Stimulated activated CD4-positive, alpha-beta T cell treated with anti-CD3 and anti-CD28 coated beads, Interleukin-15, amount 100 ng/mL, for 48 hours (primary cell): ENCODE measurements at regions not wholly inside any gene's neighbourhood (a gene's known extent, or its start where the extent isn't known, plus 50 kb on each side); places are given as distances from the start of the nearest gene placed in this dataset.
"Not testable (repeated sequence)": the region's sequence is repeated elsewhere in the genome, so short reads cannot be mapped to it uniquely, and the experiment has no call there.

Experiments
- DNase-seq, 2 donors: peaks; one replicate each; pipeline ENCODE4 v3.0.0-alpha.2; 2020; ENCODE audit warnings: low read depth in 2 of 2

DNA sequence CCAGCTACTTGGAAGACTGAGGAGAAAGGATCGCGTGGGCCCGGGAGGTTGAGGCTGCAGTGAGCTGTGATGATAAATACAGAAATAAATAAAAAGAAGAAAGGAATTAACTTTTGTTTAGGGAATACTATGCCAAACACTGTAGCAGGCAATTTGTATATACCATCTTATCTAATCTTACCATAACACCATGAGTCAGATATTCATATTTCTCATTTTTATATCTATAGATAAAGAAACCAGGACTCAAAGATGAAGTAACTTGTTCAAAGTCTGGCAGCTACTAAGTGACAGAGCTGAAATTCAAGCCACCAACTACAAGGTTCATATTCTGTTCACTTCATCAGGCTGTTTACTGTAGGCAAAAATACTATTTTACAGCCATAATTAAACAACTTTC lies 119.2 kb upstream of the SLC39A10 start:
- DNase-seq, result no peak

DNA sequence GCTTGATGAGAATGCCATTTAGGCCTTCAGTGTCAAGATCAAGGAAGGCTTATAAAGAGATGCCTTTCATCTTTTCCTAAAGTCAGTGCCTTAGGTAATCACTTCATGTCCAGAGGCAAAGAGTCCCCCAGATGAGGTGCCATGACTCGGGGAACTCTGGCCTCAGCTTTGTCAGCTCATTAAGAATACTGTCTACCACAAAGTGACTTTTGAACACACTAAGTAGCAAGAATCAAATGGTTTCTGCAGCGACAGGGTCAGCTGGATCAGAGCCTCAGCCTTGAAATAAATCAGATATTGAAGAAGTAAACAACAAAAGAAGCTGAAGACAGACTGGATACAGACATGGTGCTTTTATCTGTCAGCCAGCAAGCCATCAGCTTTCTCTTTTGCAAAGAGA lies 120.1 kb upstream of the SLC39A10 start:
- no peak for DNase-seq

GRCh38 chr2:195535911-195536522 lies 121.0 kb upstream of the SLC39A10 start:
- DNase-seq, result peak; percentile 53 to 66

DNA sequence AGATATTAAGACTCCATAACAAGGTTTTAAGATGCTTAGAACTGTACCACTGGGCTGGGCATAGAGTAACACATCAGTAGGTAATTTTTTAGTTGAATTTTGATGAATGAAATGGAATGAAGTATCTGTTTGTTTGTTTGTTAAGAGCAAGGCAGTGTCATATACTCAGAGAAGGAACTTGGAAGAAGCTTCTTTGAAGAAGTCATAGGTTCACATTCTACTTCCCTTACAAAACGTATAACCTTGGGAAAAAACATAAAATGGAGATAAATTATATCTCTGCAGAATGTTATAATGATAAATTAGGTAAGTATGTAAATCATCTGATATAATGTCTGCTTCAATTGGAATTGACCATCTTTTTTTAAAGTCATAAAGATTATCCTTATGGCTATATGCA lies 122.1 kb upstream of the SLC39A10 start:
- DNase-seq, result no peak

- DNase-seq, result peak; percentile 57 to 66
Observed at GRCh38 chr2:195533771-195534642, 123.0 kb upstream of the SLC39A10 start.

DNA sequence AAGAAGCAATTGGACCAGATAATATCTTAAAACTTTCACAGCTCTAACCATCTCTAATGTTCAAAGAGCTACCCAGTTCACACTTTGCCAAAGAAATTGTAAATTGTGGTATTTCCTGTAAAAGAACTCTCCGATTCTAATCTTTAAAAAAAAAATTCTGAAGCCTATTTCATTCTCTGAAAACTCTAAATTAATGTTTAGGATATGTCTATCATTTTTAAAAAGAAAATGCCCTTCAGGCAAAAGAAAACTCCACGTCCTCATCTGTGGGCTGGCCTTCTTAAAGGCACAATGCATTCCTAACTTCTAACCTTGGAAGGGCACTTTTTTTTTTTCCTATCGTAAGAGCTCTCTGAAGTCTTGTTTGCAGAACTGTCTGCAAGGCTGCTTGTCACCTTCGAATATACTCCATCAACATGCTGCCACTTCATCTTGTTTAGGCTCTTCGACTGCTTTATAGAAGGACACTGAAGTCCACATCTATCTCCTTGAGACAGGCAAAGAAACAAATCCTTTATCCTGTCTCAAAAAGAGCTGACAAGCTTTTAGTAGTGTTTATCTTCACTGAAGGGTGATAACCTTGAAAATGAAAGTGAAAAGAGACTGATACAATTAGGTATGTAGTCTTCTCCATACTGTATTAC lies 124.3 kb upstream of the SLC39A10 start:
- no peak for DNase-seq

- DNase-seq, result no peak
Observed at GRCh38 chr2:195532255-195532627, 124.8 kb upstream of the SLC39A10 start.

GRCh38 chr2:195531754-195532153 lies 125.3 kb upstream of the SLC39A10 start:
- DNase-seq, result no peak

GRCh38 chr2:195523242-195523641 lies 133.8 kb upstream of the SLC39A10 start:
- not testable (repeated sequence) for DNase-seq

DNA sequence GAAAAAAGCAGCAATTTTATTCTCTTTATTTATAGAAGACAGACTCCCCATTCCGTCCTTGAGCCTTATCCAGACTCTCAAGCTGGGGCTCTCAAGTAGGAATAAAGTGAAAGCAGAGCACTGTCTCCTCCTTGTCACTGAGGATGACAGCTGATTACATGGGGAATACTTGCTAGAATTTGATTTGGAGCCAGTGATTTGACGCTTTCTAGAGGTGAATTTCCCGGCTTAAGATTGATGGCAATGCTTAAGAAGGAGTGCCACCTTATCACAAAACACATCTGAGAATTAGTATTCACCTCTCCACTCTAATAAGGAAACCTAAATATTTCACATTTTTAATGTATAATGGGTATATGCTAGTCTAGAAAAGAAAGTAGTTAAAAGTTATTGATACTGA lies 135.4 kb upstream of the SLC39A10 start:
- DNase-seq, result no peak

DNA sequence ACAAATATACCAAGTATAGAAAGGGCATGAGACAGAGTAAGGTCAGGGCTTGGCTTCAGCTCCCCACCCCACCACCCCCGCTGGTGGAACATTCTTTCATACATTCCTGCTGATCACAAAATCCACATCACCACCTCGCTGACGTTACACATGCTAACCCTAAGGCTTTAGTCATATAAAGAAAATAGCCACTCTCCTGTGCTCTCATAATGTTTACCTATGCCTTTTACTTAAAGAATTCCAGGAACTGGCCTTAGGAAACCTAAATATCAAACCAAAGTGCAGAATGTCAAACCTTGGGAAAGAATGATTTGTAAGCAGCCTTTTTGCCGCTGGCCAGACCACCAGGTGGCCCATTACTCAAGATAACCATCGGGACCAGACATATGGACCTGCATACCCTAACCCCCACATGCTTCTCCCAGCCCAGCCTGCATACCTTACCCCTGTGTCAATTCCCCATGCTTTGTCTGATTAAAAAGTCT lies 136.3 kb upstream of the SLC39A10 start:
- DNase-seq, result no peak

GRCh38 chr2:195515551-195515950 lies 141.5 kb upstream of the SLC39A10 start:
- no peak for DNase-seq

DNA sequence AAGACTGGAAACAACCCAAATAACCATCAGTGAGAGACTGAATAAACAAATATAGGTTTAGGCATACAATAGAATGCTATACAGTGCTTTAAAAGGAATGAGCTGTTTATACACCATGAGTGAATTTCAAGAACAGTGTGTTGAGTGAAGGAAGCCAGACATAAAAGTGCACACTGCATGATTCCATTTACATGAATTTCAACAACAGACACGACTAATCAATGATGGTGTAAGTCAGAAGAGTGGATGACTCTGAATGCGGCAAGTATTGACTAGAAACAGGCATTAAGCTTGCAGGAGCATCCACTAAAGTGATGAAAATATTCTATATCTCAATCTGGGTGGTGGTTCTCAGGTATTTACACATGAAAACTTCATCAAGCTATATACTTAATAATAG lies 142.7 kb upstream of the SLC39A10 start:
- DNase-seq, result no peak

- no peak for DNase-seq
Observed at GRCh38 chr2:195513119-195513518, 143.9 kb upstream of the SLC39A10 start.

DNA sequence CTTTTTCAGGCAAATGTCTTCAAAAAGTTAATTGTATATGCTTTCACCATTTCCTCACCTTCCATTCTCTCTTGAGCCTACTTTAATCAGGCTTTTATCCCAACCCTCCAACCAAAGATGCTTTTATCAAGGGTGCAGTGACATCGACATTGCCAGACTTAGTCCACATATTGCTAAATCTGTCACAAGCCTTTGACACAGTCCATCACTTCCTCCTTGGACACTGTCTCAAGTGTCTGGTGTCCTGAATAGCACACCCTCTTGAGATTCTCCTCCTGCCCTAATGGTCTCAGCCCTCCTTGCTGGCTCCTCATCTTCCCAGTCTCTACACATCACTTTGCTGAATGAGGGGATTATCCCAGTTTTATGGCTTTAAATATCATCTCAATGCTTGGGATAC lies 147.5 kb upstream of the SLC39A10 start:
- no peak for DNase-seq

DNA sequence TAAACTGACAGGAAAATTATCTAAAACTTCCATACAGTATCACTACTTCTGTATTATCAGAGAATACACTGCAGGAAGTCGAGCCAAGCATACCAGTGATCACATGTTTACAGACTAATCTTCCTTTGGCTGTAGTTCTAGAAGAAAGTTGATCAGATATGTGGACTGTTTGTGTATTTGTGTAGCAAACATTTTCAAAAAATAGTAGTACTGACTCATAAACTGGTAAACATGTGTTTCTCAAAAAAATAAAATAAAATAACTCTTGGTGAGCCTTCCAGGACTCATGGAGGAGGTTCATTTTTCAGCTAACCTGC lies 148.9 kb upstream of the SLC39A10 start:
- no peak for DNase-seq

DNA sequence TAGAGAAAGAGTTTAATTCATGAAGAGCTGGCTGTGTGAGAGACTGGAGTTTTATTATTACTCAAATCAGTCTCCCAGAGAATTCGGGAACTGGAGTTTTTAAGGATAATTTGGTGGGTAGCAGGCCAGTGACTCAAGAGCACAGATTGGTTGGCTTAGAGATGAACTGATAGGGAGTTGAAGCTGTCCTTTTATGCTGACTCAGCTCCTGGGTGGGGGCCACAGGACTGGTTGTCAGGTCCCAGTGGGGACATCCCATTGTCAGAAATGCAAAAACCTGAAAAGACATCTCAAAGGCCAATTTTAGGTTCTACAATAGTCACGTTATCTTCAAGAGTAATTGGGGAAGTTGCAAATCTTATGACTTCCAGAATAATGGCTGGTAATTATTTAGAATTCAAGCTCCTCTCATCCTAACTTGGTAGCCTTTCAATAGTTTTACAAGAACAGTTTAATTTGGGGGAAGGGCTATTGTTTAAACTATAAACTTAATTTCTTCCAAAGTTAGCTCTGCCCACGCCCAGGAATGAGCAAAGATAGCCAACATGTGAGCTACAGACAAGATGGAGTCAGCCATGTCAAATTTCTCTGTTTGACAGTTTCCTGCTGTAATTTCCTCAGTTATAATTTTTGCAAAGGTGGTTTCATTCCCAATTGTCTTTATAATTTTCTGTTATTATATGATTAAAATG lies 149.4 kb upstream of the SLC39A10 start:
- DNase-seq, result no peak

DNA sequence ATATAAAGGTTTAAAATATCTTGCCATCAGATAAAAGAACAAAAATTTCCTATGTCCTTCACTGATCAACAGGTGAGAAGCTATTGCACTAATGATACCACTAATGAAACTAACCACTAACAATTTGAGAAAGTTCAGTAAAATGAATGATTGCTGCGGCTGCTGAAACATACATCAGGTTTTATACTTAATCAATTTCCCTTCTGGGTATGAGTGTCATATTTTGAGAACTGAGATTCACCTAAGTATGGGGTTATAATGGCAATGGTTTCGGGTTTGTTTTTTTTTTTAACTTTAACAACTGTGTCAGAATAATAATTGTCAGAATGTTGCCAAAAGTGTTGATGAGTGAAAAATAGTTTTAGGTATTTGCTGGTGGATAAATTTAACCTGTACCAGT lies 151.3 kb upstream of the SLC39A10 start:
- no peak for DNase-seq

DNA sequence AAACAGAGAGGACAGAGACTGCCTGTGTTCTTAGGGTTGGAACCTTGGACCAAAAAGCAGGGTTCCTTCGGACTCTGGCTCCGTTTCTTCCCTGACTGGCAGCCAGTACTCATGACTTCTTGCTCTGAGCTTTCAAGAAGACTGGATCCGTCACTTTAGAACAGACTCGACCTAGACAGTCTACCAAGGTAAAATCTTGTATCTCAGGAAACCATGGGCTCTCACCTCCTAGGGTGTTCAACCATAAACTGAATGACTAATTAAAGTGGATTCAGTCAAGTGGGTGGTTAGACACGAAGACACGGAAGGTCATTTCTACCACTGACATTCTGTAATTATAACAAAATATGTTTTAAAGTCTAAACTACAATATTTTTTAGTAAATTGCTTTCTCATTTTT lies 153.8 kb upstream of the SLC39A10 start:
- no peak for DNase-seq

GRCh38 chr2:195501746-195502145 lies 155.3 kb upstream of the SLC39A10 start:
- DNase-seq, result no peak

DNA sequence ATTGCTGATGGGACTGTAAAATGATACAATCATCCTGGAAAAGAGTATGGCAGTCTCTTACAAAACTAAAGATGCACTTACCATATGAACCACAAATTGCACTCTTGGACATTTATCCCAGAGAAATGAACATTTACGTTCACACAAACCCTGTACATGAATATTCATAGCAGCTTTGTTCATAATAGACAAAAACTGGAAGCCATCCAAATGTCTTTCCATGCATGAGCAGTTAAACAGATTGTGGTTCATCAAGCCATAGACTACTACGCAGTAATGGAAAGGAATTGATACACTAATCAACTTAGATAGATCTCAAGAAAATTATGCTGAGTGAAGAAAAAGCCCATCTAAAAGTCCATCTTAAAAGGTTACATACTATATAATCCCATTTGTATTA lies 156.1 kb upstream of the SLC39A10 start:
- no peak for DNase-seq

- DNase-seq, result no peak
Observed at GRCh38 chr2:195498839-195499490, 158.1 kb upstream of the SLC39A10 start.
